Suppressor macrophage treated with lipopolysaccharide for 1 hour (primary cell): ENCODE measurements at regions not wholly inside any gene's neighbourhood (a gene's known extent, or its start where the extent isn't known, plus 50 kb on each side); places are given as distances from the start of the nearest gene placed in this dataset.

Experiments used
- DNase-seq, 3 donors: peaks; one replicate each; pipeline ENCODE4 v3.0.0-alpha.2; 2020 to 2022

- no peak for DNase-seq
Observed at GRCh38 chr4:123031664-123032063, 109.3 kb upstream of the NUDT6 start.

- DNase-seq, result no peak
Observed at GRCh38 chr4:123034023-123034422, 111.6 kb upstream of the NUDT6 start.

- DNase-seq, result no peak
Observed at GRCh38 chr4:123035239-123035638, 112.8 kb upstream of the NUDT6 start.

- no peak for DNase-seq
Observed at GRCh38 chr4:123037804-123038203, 115.4 kb upstream of the NUDT6 start.

GRCh38 chr4:123042095-123042494, 119.7 kb upstream of the NUDT6 start:
- DNase-seq, result no peak

GRCh38 chr4:123043013-123043412, 120.6 kb upstream of the NUDT6 start:
- no peak for DNase-seq

- no peak for DNase-seq
Observed at GRCh38 chr4:123043793-123044425, 121.5 kb upstream of the NUDT6 start.

- no peak for DNase-seq
Observed at GRCh38 chr4:123046096-123046495, 123.7 kb upstream of the NUDT6 start.

GRCh38 chr4:123050018-123050417, 127.6 kb upstream of the NUDT6 start:
- no peak for DNase-seq

- no peak for DNase-seq
Observed at GRCh38 chr4:123052007-123052406, 129.6 kb upstream of the NUDT6 start.

- no peak for DNase-seq
Observed at GRCh38 chr4:123055943-123056342, 133.5 kb upstream of the NUDT6 start.

- DNase-seq, result no peak
Observed at GRCh38 chr4:123060039-123060770, 137.8 kb upstream of the NUDT6 start.

- DNase-seq, result no peak
Observed at GRCh38 chr4:123064390-123064789, 142.0 kb upstream of the NUDT6 start.

- DNase-seq, result no peak
Observed at GRCh38 chr4:123068081-123068480, 145.7 kb upstream of the NUDT6 start.

GRCh38 chr4:123072060-123072459, 149.7 kb upstream of the NUDT6 start:
- no peak for DNase-seq

GRCh38 chr4:123073650-123074049, 151.3 kb upstream of the NUDT6 start:
- no peak for DNase-seq

- DNase-seq, result no peak
Observed at GRCh38 chr4:123077330-123077729, 154.9 kb upstream of the NUDT6 start.

- DNase-seq, result no peak
Observed at GRCh38 chr4:123081971-123082370, 159.6 kb upstream of the NUDT6 start.

- DNase-seq, result peak in 2 of 3 donors; percentile 31 to 40
Observed at GRCh38 chr4:123083646-123084045, 161.2 kb upstream of the NUDT6 start.

- DNase-seq, result peak; percentile 36 to 50 (median 49)
Observed at GRCh38 chr4:123088501-123088900, 166.1 kb upstream of the NUDT6 start.

GRCh38 chr4:123090886-123091285, 168.5 kb upstream of the NUDT6 start:
- DNase-seq, result no peak

GRCh38 chr4:123092586-123092985, 170.2 kb upstream of the NUDT6 start:
- DNase-seq, result no peak

- no peak for DNase-seq
Observed at GRCh38 chr4:123093236-123093635, 170.8 kb upstream of the NUDT6 start.

- no peak for DNase-seq
Observed at GRCh38 chr4:123096038-123096437, 173.6 kb upstream of the NUDT6 start.
